H1 (cell line): ENCODE measurements at regions not wholly inside any gene's neighbourhood (a gene's known extent, or its start where the extent isn't known, plus 50 kb on each side); places are given as distances from the start of the nearest gene placed in this dataset.

Experiments
- CTCF ChIA-PET: fragments of 300-600 bp; sonication (Branson Sonifier 250); formaldehyde crosslinking; loops from one replicate; lab custom pipeline; 2021; ENCODE audit not compliant: partially characterized antibody; lab: Charles Lee
- POLR2A ChIA-PET: fragments of 300-600 bp; sonication (Branson Sonifier 250); formaldehyde crosslinking; loops from one replicate; lab custom pipeline; 2021; ENCODE audit warnings: inconsistent platforms; ENCODE audit not compliant: partially characterized antibody; lab: Charles Lee
- DNase-seq, 2 experiments: peaks; one replicate each; pipeline versions ENCODE4 v3.0.0 to v3.0.0-alpha.2; 2010 to 2022; ENCODE audit warnings: low spot score in 2 of 2, low read depth in 1 of 2, mixed read lengths in 1 of 2
- FAIRE-seq: peaks from 2 replicates; lab custom pipeline; 2011; peaks lifted over from hg19 to GRCh38; lab: Jason Lieb, UNC
- H2AFZ ChIP-seq: 2 replicates; pipeline ENCODE4 v1.8.1; 2012; ENCODE audit warnings: low read length, inconsistent platforms
- H2AK5ac ChIP-seq: 2 replicates; pipeline ENCODE4 v1.6.1; 2013; ENCODE audit warnings: low read depth, low read length
- H2BK120ac ChIP-seq: replicated peaks from 2 replicates; pipeline ENCODE3; 2013; ENCODE audit warnings: low read depth, low read length, inconsistent platforms
- H2BK12ac ChIP-seq: 2 replicates; pipeline ENCODE4 v1.6.1; 2013; ENCODE audit warnings: low read depth, low read length
- H2BK15ac ChIP-seq: 2 replicates; pipeline ENCODE4 v1.6.1; 2013; ENCODE audit warnings: low read length
- H2BK20ac ChIP-seq: 2 replicates; pipeline ENCODE4 v1.6.1; 2013; ENCODE audit warnings: low read length
- H2BK5ac ChIP-seq: 2 replicates; pipeline ENCODE4 v1.6.1; 2013; ENCODE audit warnings: low read depth, low read length
- H3K14ac ChIP-seq: 2 replicates; pipeline ENCODE4 v1.6.1; 2013; ENCODE audit warnings: inconsistent platforms; ENCODE audit not compliant: insufficient read length
- H3K18ac ChIP-seq: 2 replicates; pipeline ENCODE4 v1.6.1; 2013; ENCODE audit warnings: low read length; ENCODE audit errors: extremely low read depth
- H3K23ac ChIP-seq: 2 replicates; pipeline ENCODE4 v1.6.1; 2013; ENCODE audit warnings: inconsistent platforms; ENCODE audit not compliant: insufficient read length
- H3K23me2 ChIP-seq: 2 replicates; pipeline ENCODE4 v1.6.1; 2013; ENCODE audit warnings: low read depth, low read length
- H3K27ac ChIP-seq: 2 replicates; pipeline ENCODE4 v1.6.1; 2011; ENCODE audit warnings: low read depth, low read length, inconsistent platforms
- H3K27me3 ChIP-seq, 4 experiments: replicated peaks in 1 of 4; 1 replicate in 1 of 4; 2 replicates in 3 of 4; pipeline versions ENCODE4 v1.6.1 to v1.8.1; 2011 to 2013; ENCODE audit warnings: low read length in 3 of 4, mild to moderate bottlenecking in 3 of 4, inconsistent platforms in 2 of 4, mixed read lengths in 2 of 4, moderate library complexity in 1 of 4; ENCODE audit not compliant: control insufficient read depth in 3 of 4, insufficient read depth in 3 of 4; ENCODE audit errors: extremely low read depth in 1 of 4
- H3K36me3 ChIP-seq, 4 experiments: 2 replicates each; pipeline versions ENCODE4 v1.6.1 to v1.8.1; 2011 to 2013; ENCODE audit warnings: mild to moderate bottlenecking in 4 of 4, low read length in 3 of 4, moderate library complexity in 2 of 4, control low read depth in 1 of 4, inconsistent platforms in 1 of 4; ENCODE audit not compliant: insufficient read depth in 4 of 4, control insufficient read depth in 2 of 4
- H3K4ac ChIP-seq: replicated peaks from 2 replicates; pipeline ENCODE3; 2013; ENCODE audit warnings: low read length, low read depth, mixed read lengths, inconsistent platforms; ENCODE audit not compliant: insufficient read length
- H3K4me1 ChIP-seq, 4 experiments: replicated peaks in 1 of 4; 1 replicate in 1 of 4; 2 replicates in 3 of 4; pipeline versions ENCODE4 v1.6.1 to v1.8.1; 2011 to 2013; ENCODE audit warnings: low read length in 3 of 4, inconsistent platforms in 2 of 4, mixed read lengths in 1 of 4; ENCODE audit not compliant: insufficient read depth in 4 of 4, control insufficient read depth in 3 of 4
- H3K4me2 ChIP-seq, 2 experiments: 2 replicates each; pipeline versions ENCODE4 v1.6.1 to v1.8.1; 2011 to 2013; ENCODE audit warnings: low read depth in 2 of 2, low read length in 2 of 2, control low read depth in 1 of 2, inconsistent platforms in 1 of 2, mild to moderate bottlenecking in 1 of 2; ENCODE audit not compliant: insufficient read depth in 1 of 2
- H3K4me3 ChIP-seq, 4 experiments: fragments of 200-600, 300-600 bp in 1 of 4; sonication (generic), shearing (Covaris generic), sonication (Bioruptor Twin) in 1 of 4; 2 replicates each; pipeline versions ENCODE4 v1.5.1 to v1.8.1; 2011 to 2016; ENCODE audit warnings: low read length in 4 of 4, low read depth in 3 of 4, control low read depth in 2 of 4, inconsistent platforms in 2 of 4, mild to moderate bottlenecking in 2 of 4, mixed read lengths in 1 of 4, moderate library complexity in 1 of 4; ENCODE audit not compliant: insufficient read depth in 2 of 4; ENCODE audit errors: extremely low read depth in 1 of 4
- H3K56ac ChIP-seq: replicated peaks from 2 replicates; pipeline ENCODE3; 2013; ENCODE audit warnings: low read depth, mild to moderate bottlenecking, mixed read lengths, low read length, inconsistent platforms; ENCODE audit not compliant: insufficient read length
- H3K79me1 ChIP-seq: 2 replicates; pipeline ENCODE4 v1.6.1; 2013; ENCODE audit warnings: low read depth, low read length, control low read depth
- H3K79me2 ChIP-seq, 2 experiments: 2 replicates each; pipeline versions ENCODE4 v1.6.1 to v1.8.1; 2012 to 2013; ENCODE audit warnings: low read length in 2 of 2, mild to moderate bottlenecking in 2 of 2, inconsistent platforms in 1 of 2; ENCODE audit not compliant: insufficient read depth in 2 of 2, control insufficient read depth in 1 of 2
- H3K9ac ChIP-seq, 4 experiments: replicated peaks in 1 of 4; 1 replicate in 1 of 4; 2 replicates in 3 of 4; pipeline versions ENCODE4 v1.6.1 to v1.8.1; 2011 to 2013; ENCODE audit warnings: low read depth in 3 of 4, low read length in 3 of 4, control low read depth in 2 of 4, mild to moderate bottlenecking in 2 of 4, moderate library complexity in 2 of 4, inconsistent platforms in 1 of 4; ENCODE audit errors: extremely low read depth in 1 of 4
- H3K9me3 ChIP-seq, 2 experiments: 2 replicates each; pipeline versions ENCODE4 v1.6.1 to v1.8.1; 2012 to 2013; ENCODE audit warnings: mild to moderate bottlenecking in 2 of 2, moderate library complexity in 2 of 2, control low read depth in 1 of 2, inconsistent platforms in 1 of 2, low read depth in 1 of 2, low read length in 1 of 2, mixed read lengths in 1 of 2; ENCODE audit not compliant: insufficient read depth in 2 of 2
- H4K20me1 ChIP-seq, 2 experiments: replicated peaks in 1 of 2; 2 replicates each; pipeline versions ENCODE3 to v1.8.1; 2011 to 2013; ENCODE audit warnings: inconsistent platforms in 2 of 2, low read length in 2 of 2, mild to moderate bottlenecking in 1 of 2; ENCODE audit not compliant: insufficient read depth in 2 of 2, control insufficient read depth in 1 of 2
- H4K5ac ChIP-seq: 2 replicates; pipeline ENCODE4 v1.6.1; 2013; ENCODE audit warnings: low read length, low read depth, mixed read lengths, inconsistent platforms; ENCODE audit not compliant: insufficient read length
- H4K8ac ChIP-seq: 2 replicates; pipeline ENCODE4 v1.8.0; 2013; ENCODE audit warnings: mild to moderate bottlenecking, moderate library complexity, low read length, inconsistent platforms; ENCODE audit not compliant: insufficient read depth; ENCODE audit errors: extremely low read depth
- H4K91ac ChIP-seq: replicated peaks from 2 replicates; pipeline ENCODE3; 2013; ENCODE audit warnings: low read length, mixed read lengths, inconsistent platforms; ENCODE audit not compliant: insufficient read length
- ATF3 ChIP-seq: IDR thresholded peaks from 2 replicates; pipeline ENCODE4 v1.6.1; 2011; ENCODE audit warnings: low read depth, mild to moderate bottlenecking, low read length; ENCODE audit not compliant: insufficient read depth
- CBX8 ChIP-seq: fragments of 300-800, 300-1000 bp; sonication (generic); IDR thresholded peaks from 2 replicates; pipeline ENCODE4 v1.7.1; 2016; ENCODE audit warnings: low read depth, low read length, borderline replicate concordance
- CTCF ChIP-seq, 3 experiments: IDR thresholded peaks; 1 replicate in 2 of 3; 2 replicates in 1 of 3; pipeline versions ENCODE4 v1.5.1 to v1.6.1; 2011; ENCODE audit warnings: low read length in 3 of 3, mild to moderate bottlenecking in 3 of 3, inconsistent platforms in 2 of 3, low read depth in 1 of 3, moderate library complexity in 1 of 3; ENCODE audit not compliant: insufficient read depth in 1 of 3; ENCODE audit errors: control extremely low read depth in 1 of 3
- EGR1 ChIP-seq: IDR thresholded peaks from 2 replicates; pipeline ENCODE4 v1.6.1; 2011; ENCODE audit warnings: low read depth, low read length, borderline replicate concordance
- MAX ChIP-seq: IDR thresholded peaks from 2 replicates; pipeline ENCODE4 v1.6.1; 2012; ENCODE audit warnings: inconsistent platforms
- NANOG ChIP-seq: IDR thresholded peaks from 2 replicates; pipeline ENCODE4 v1.6.1; 2011; ENCODE audit warnings: low read length, low read depth, mild to moderate bottlenecking, inconsistent platforms; ENCODE audit not compliant: insufficient read depth, poor library complexity, severe bottlenecking
- RAD21 ChIP-seq, 2 experiments: IDR thresholded peaks in 1 of 2; conservative IDR thresholded peaks in 1 of 2; 2 replicates each; pipeline ENCODE4 v1.6.1; 2011; ENCODE audit warnings: low read depth in 2 of 2, low read length in 2 of 2, improper control_type of control experiment in 1 of 2, inconsistent platforms in 1 of 2, mild to moderate bottlenecking in 1 of 2, moderate library complexity in 1 of 2
- RXRA ChIP-seq: IDR thresholded peaks from 2 replicates; pipeline ENCODE4 v1.6.1; 2011; ENCODE audit warnings: low read depth, mild to moderate bottlenecking, low read length, moderate library complexity; ENCODE audit not compliant: insufficient read depth
- SP2 ChIP-seq: IDR thresholded peaks from 2 replicates; pipeline ENCODE4 v1.6.1; 2012; ENCODE audit warnings: mild to moderate bottlenecking, low read length, inconsistent platforms
- TAF7 ChIP-seq: optimal IDR thresholded peaks from 2 replicates; pipeline ENCODE3; 2011; ENCODE audit warnings: low read depth, mild to moderate bottlenecking, inconsistent platforms, low read length, moderate library complexity, borderline replicate concordance
- YY1 ChIP-seq: IDR thresholded peaks from 2 replicates; pipeline ENCODE4 v1.6.1; 2011; ENCODE audit warnings: low read depth, mild to moderate bottlenecking, low read length
- WGBS, 2 experiments: shearing (Covaris generic) in 1 of 2; methylation state at CpG; one replicate each; pipeline versions ENCODE4 v1.1.6 to v1.1.7; 2013 to 2015; ENCODE audit warnings: low lambda C conversion rate in 2 of 2, mixed read lengths in 2 of 2, inconsistent platforms in 1 of 2, low coverage in 1 of 2, missing lambda C conversion rate in 1 of 2; ENCODE audit not compliant: insufficient replicate concordance in 2 of 2, insufficient coverage in 1 of 2, insufficient read length in 1 of 2; ENCODE audit errors: extremely low coverage in 1 of 2, missing lambda C conversion rate in 1 of 2; 5-methylcytosine and 5-hydroxymethylcytosine counted together

GRCh38 chr18:2139691-2140090, 431.6 kb downstream of the METTL4 start:
- CTCF ChIA-PET = no interaction called here
- Histone ChIP-seq H2BK5ac (no peak overlapping the region), H3K4me3 (no peak overlapping the region), H3K9ac (no peak overlapping the region), H3K79me1 (no peaks in the 10 kb centered on the region), H3K18ac (no peak overlapping the region), H3K9me3 (no peaks in the 10 kb centered on the region), H3K23me2 (no peaks in the 10 kb centered on the region), H4K8ac (no peak overlapping the region), H2BK120ac (no peak overlapping the region), H3K79me2 (no peaks in the 10 kb centered on the region), H3K14ac (no peak overlapping the region), H3K56ac (no peak overlapping the region), H2BK12ac (no peak overlapping the region), H2AK5ac (no peak overlapping the region), H4K91ac (no peak overlapping the region), H2BK20ac (no peak overlapping the region), H3K36me3 (no peaks in the 10 kb centered on the region), H3K27ac (no peak overlapping the region), H3K4me2 (no peak overlapping the region), H2AFZ (no peak overlapping the region), H3K27me3 (no peaks in the 10 kb centered on the region), H4K5ac (no peak overlapping the region), H3K4ac (no peak overlapping the region), H2BK15ac (no peak overlapping the region), H4K20me1 (no peaks in the 10 kb centered on the region), H3K23ac (no peak overlapping the region), H3K4me1 (no peaks in the 10 kb centered on the region)
- FAIRE-seq (no peak), DNase-seq (no peak)
- POLR2A ChIA-PET = no interaction called here
- 96% methylated on average over 4 of the region's 4 CpGs; no CpG with 5 or more reads in 1 of the 2 experiments for WGBS, 2 experiments
- no peak for TF ChIP-seq RAD21 (IDR thresholded peaks at IDR 0.05 in 1 of 2, conservative IDR thresholded peaks at IDR 0.05 in 1 of 2; ENCODE audit: low read depth in 2 of 2, low read length in 2 of 2)
- TF ChIP-seq NANOG = no peak
- TF ChIP-seq TAF7 = no peak
- TF ChIP-seq MAX = no peak
- TF ChIP-seq CTCF (IDR thresholded peaks at IDR 0.05; ENCODE audit: control extremely low read depth in 1 of 3, insufficient read depth in 1 of 3, low read depth in 1 of 3, low read length in 3 of 3) = no peak
- no peak for TF ChIP-seq YY1
- TF ChIP-seq SP2 = no peak
- TF ChIP-seq EGR1 = no peak
- no peak for TF ChIP-seq RXRA
- no peak for TF ChIP-seq CBX8
- TF ChIP-seq ATF3 = no peak
